Right lobe of liver (tissue), 6 donors: ENCODE measurements at regions not wholly inside any gene's neighbourhood (a gene's known extent, or its start where the extent isn't known, plus 50 kb on each side); places are given as distances from the start of the nearest gene placed in this dataset.

ENCODE experiments used
- ATAC-seq, 4 donors: fragments of 200-7000 bp; cut with Tn5 transposase; one replicate each; pipeline ENCODE4 v1.9.1; 2020; ENCODE audit warnings: mild to moderate bottlenecking in 4 of 4, moderate library complexity in 4 of 4
- DNase-seq, 3 donors: peaks; one replicate each; pipeline ENCODE4 v3.0.0-alpha.2; 2020
- H3K27ac ChIP-seq, 3 donors: fragments of 200-600 bp; one replicate each; pipeline ENCODE4 v1.8.0; 2022
- H3K27me3 ChIP-seq, 2 donors: fragments of 200-600 bp; one replicate each; pipeline ENCODE4 v1.8.0; 2022
- H3K36me3 ChIP-seq, 4 donors: fragments of 200-600 bp; sonication (generic) in 1 of 4; one replicate each; pipeline versions ENCODE4 v1.5.1 to v1.8.0; 2017 to 2022; ENCODE audit warnings: control low read depth in 1 of 4
- H3K4me1 ChIP-seq, 4 donors: fragments of 200-600 bp; sonication (generic) in 1 of 4; one replicate each; pipeline versions ENCODE4 v1.5.1 to v1.8.0; 2017 to 2022; ENCODE audit warnings: control low read depth in 1 of 4
- H3K4me3 ChIP-seq, 3 donors: fragments of 200-600 bp; one replicate each; pipeline ENCODE4 v1.8.0; 2022
- H3K9me3 ChIP-seq, 4 donors: fragments of 200-600 bp; sonication (generic) in 1 of 4; one replicate each; pipeline versions ENCODE4 v1.5.1 to v1.8.0; 2017 to 2022; ENCODE audit warnings: control low read depth in 1 of 4
- CTCF ChIP-seq, 4 donors: fragments of 200-600 bp in 3 of 4; fragments of 450-650 bp in 1 of 4; IDR thresholded peaks; one replicate each; pipeline versions ENCODE4 v1.5.1 to v1.8.0; 2016 to 2022; ENCODE audit warnings: antibody characterized with exemption in 4 of 4, mild to moderate bottlenecking in 2 of 4
- POLR2A ChIP-seq: fragments of 450-650 bp; IDR thresholded peaks from one replicate; pipeline ENCODE4 v1.6.1; 2017; ENCODE audit warnings: antibody characterized with exemption, mild to moderate bottlenecking
- WGBS: methylation state at CpG from one replicate; pipeline ENCODE4 v1.1.6; 2018; ENCODE audit warnings: low coverage, low lambda C conversion rate; ENCODE audit not compliant: insufficient coverage; ENCODE audit errors: missing lambda C conversion rate; 5-methylcytosine and 5-hydroxymethylcytosine counted together
- intact Hi-C, 2 donors: fragments of 100-400 bp; cut with DNase I; formaldehyde crosslinking; loops; one replicate each; pipeline versions ENCODE4 v1.11.2 to v1.14.1; 2022
- donor health status: DM: no; HTN: yes; CAD: no.
- donor health status: DM: no; HTN: no; CAD: no.
- donor health status: DM: no; HTN: no; CAD: no.
- donor health status: DM: no; HTN: yes; CAD: no.
- donor health status: DM: no; HTN: yes; CAD: no.

GRCh38 chr6:4470698-4471210, 305.4 kb upstream of the CDYL start:
- Histone ChIP-seq H3K9me3 (no peaks in the 10 kb centered on the region), H3K27ac (no peak overlapping the region), H3K4me3 (no peak overlapping the region), H3K36me3 (no peaks in the 10 kb centered on the region), H3K4me1 (no peaks in the 10 kb centered on the region), H3K27me3 (no peaks in the 10 kb centered on the region)
- ATAC-seq, result no peak
- intact Hi-C loops, result no loop called here
- 73% methylated on average over 7 of the region's 7 CpGs for WGBS
- TF ChIP-seq POLR2A, result no peak
- no peak for TF ChIP-seq CTCF (IDR thresholded peaks at IDR 0.05)
- no peak for DNase-seq

- Histone ChIP-seq H3K4me1 (no peaks in the 10 kb centered on the region), H3K27ac (no peak overlapping the region), H3K27me3 (no peaks in the 10 kb centered on the region), H3K4me3 (no peak overlapping the region), H3K36me3 (no peaks in the 10 kb centered on the region), H3K9me3 (no peaks in the 10 kb centered on the region)
- TF ChIP-seq POLR2A (no peak), CTCF (IDR thresholded peaks at IDR 0.05) (no peak)
- ATAC-seq, result no peak
- WGBS, result 58% methylated on average over 9 of the region's 9 CpGs
- no peak for DNase-seq
- intact Hi-C loops, result no loop called here
Observed at GRCh38 chr6:4466769-4467480, 309.3 kb upstream of the CDYL start.

- no peaks in the 10 kb centered on the region for H3K9me3 ChIP-seq
- ATAC-seq (peak in 1 of 4 donors; percentile 26), DNase-seq (no peak)
- no peaks in the 10 kb centered on the region for H3K36me3 ChIP-seq
- H3K27me3 ChIP-seq, result no peaks in the 10 kb centered on the region
- no peaks in the 10 kb centered on the region for H3K4me1 ChIP-seq
- TF ChIP-seq CTCF (IDR thresholded peaks at IDR 0.05) (no peak), POLR2A (no peak)
- 30% methylated on average over 7 of the region's 7 CpGs for WGBS
- H3K27ac ChIP-seq, result no peak overlapping the region
- intact Hi-C loops, result no loop called here
- H3K4me3 ChIP-seq, result no peak overlapping the region
Observed at GRCh38 chr6:4466261-4466660, 309.9 kb upstream of the CDYL start.

GRCh38 chr6:4464638-4465037, 311.6 kb upstream of the CDYL start:
- Histone ChIP-seq H3K4me1 (no peaks in the 10 kb centered on the region), H3K36me3 (no peaks in the 10 kb centered on the region), H3K27ac (no peak overlapping the region), H3K9me3 (no peaks in the 10 kb centered on the region), H3K27me3 (no peaks in the 10 kb centered on the region), H3K4me3 (no peak overlapping the region)
- DNase-seq, result no peak
- 74% methylated on average over 2 of the region's 2 CpGs for WGBS
- intact Hi-C loops, result no loop called here
- no peak for TF ChIP-seq POLR2A
- no peak for TF ChIP-seq CTCF (IDR thresholded peaks at IDR 0.05)
- no peak for ATAC-seq
